ENCODE measurements at regions not wholly inside any gene's neighbourhood (a gene's known extent, or its start where the extent isn't known, plus 50 kb on each side); places are given as distances from the start of the nearest gene placed in this dataset.

- intact Hi-C loops (cut with DNase I; ENCODE audit: low total_unique reads): no loop called here
- H3K27me3 ChIP-seq: no peaks in the 10 kb centered on the region
- DNase-seq: no peak
These were observed 70.9 kb upstream of the FAT4 start for GRCh38 chr4:125243789-125244397.

GRCh38 chr4:125235971-125236370, 78.8 kb upstream of the FAT4 start:
- WGBS, 2 donors: 67 to 78% methylated on average over 4 of the region's 4 CpGs
- H3K27ac ChIP-seq: no peak overlapping the region
- no peak overlapping the region for H3K4me3 ChIP-seq
- DNase-seq: no peak
- no peaks in the 10 kb centered on the region for H3K4me1 ChIP-seq
- intact Hi-C loops (cut with DNase I; ENCODE audit: low total_unique reads): no loop called here
- TF ChIP-seq POLR2A (IDR thresholded peaks at IDR 0.05): no peak
- H3K36me3 ChIP-seq (ENCODE audit: low read depth, missing control alignments): no peaks in the 10 kb centered on the region
- H3K9me3 ChIP-seq: no peaks in the 10 kb centered on the region
- no peaks in the 10 kb centered on the region for H3K27me3 ChIP-seq

More at GRCh38 chr4:125243789-125244397, 70.9 kb upstream of the FAT4 start:
- no peak overlapping the region for H3K4me3 ChIP-seq
- H3K4me1 ChIP-seq: no peaks in the 10 kb centered on the region
- no peaks in the 10 kb centered on the region for H3K9me3 ChIP-seq
- no peaks in the 10 kb centered on the region for H3K36me3 ChIP-seq (ENCODE audit: low read depth, missing control alignments)
- no peak overlapping the region for H3K27ac ChIP-seq
- TF ChIP-seq CTCF (IDR thresholded peaks at IDR 0.05) (no peak), POLR2A (IDR thresholded peaks at IDR 0.05) (no peak)
- 69 to 81% methylated on average over 3 of the region's 3 CpGs for WGBS, 2 donors

- 65 to 95% methylated on average over 1 of the region's 1 CpG for WGBS, 2 donors
- no peaks in the 10 kb centered on the region for H3K36me3 ChIP-seq (ENCODE audit: low read depth, missing control alignments)
- no peak overlapping the region for H3K27ac ChIP-seq
- TF ChIP-seq POLR2A (IDR thresholded peaks at IDR 0.05) (no peak), CTCF (IDR thresholded peaks at IDR 0.05) (no peak)
- H3K27me3 ChIP-seq: no peaks in the 10 kb centered on the region
- H3K4me3 ChIP-seq: no peak overlapping the region
- no peaks in the 10 kb centered on the region for H3K4me1 ChIP-seq
- H3K9me3 ChIP-seq: no peaks in the 10 kb centered on the region
- intact Hi-C loops (cut with DNase I; ENCODE audit: low total_unique reads): no loop called here
- no peak for DNase-seq
These were observed 83.1 kb upstream of the FAT4 start for GRCh38 chr4:125231661-125232060.

- Histone ChIP-seq H3K27me3 (no peaks in the 10 kb centered on the region), H3K4me3 (peak overlapping the region; percentile 12 to 46), H3K27ac (no peak overlapping the region), H3K4me1 (no peaks in the 10 kb centered on the region), H3K36me3 (ENCODE audit: low read depth, missing control alignments) (no peaks in the 10 kb centered on the region), H3K9me3 (no peaks in the 10 kb centered on the region)
- DNase-seq: no peak
- WGBS, 2 donors: 65 to 84% methylated on average over 14 to 35 of the region's 35 CpGs
- no peak for TF ChIP-seq POLR2A (IDR thresholded peaks at IDR 0.05)
- TF ChIP-seq CTCF (IDR thresholded peaks at IDR 0.05): no peak
- intact Hi-C loops (cut with DNase I; ENCODE audit: low total_unique reads): no loop called here
These were observed 85.1 kb upstream of the FAT4 start for GRCh38 chr4:125229596-125230058.

GRCh38 chr4:125225806-125226205, 88.9 kb upstream of the FAT4 start:
- no peak for DNase-seq
- H3K9me3 ChIP-seq: no peaks in the 10 kb centered on the region

More at GRCh38 chr4:125225806-125226205, 88.9 kb upstream of the FAT4 start:
- intact Hi-C loops (cut with DNase I; ENCODE audit: low total_unique reads): no loop called here
- no peaks in the 10 kb centered on the region for H3K27me3 ChIP-seq
- no peak overlapping the region for H3K4me3 ChIP-seq
- H3K36me3 ChIP-seq (ENCODE audit: low read depth, missing control alignments): no peaks in the 10 kb centered on the region
- H3K27ac ChIP-seq: no peak overlapping the region
- TF ChIP-seq CTCF (IDR thresholded peaks at IDR 0.05) (no peak), POLR2A (IDR thresholded peaks at IDR 0.05) (no peak)
- WGBS, 2 donors: 74 to 92% methylated on average over 2 of the region's 2 CpGs
- no peaks in the 10 kb centered on the region for H3K4me1 ChIP-seq

Data from testis (tissue), 2 donors.